Kidney glomerular epithelial cell (primary cell): ENCODE measurements at regions not wholly inside any gene's neighbourhood (a gene's known extent, or its start where the extent isn't known, plus 50 kb on each side); places are given as distances from the start of the nearest gene placed in this dataset.

Source experiments
- DNase-seq: peaks from one replicate; lab custom pipeline; 2025; lab: John Stamatoyannopoulos, UW

DNA sequence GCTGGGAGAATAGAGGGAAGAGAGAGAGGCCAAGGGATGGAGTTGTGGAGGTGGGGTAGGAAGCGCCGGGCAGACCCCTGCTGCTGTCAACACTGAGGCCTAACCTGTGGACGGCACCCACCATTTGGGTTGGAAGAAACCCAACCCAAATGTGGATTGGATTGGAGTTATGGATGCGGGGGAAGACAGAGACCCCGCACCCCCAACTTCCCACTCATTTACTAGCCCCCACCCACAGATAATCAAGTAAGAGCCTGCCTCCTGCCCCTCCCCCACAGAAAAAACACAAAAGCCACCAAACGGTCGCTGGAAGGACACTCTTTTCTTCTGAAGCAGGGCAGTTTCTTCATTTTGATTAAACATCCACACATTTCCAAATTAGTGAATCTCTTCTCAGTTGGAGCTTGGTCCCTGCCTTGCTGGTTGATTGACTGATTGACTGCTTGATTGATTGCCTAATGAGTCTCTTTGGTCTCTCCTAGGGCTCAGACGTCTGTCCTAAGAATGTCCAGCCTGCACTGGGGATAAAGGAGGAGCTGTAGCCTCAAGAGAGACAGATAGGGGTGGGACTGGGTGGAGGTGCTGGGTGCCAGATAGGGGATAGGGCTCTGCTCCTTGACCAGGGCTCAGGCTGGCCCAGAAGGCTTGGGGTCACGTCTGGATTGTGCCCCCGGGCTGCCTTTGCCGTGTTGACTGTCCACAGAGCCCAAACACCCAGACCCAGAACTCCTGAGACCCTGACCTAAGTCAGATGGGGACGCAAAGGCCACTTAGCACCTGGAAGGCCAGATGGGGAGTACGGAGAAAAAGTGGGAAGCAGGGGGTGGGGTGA, 74.9 kb upstream of the FOXP4 start:
- DNase-seq: no peak

DNA sequence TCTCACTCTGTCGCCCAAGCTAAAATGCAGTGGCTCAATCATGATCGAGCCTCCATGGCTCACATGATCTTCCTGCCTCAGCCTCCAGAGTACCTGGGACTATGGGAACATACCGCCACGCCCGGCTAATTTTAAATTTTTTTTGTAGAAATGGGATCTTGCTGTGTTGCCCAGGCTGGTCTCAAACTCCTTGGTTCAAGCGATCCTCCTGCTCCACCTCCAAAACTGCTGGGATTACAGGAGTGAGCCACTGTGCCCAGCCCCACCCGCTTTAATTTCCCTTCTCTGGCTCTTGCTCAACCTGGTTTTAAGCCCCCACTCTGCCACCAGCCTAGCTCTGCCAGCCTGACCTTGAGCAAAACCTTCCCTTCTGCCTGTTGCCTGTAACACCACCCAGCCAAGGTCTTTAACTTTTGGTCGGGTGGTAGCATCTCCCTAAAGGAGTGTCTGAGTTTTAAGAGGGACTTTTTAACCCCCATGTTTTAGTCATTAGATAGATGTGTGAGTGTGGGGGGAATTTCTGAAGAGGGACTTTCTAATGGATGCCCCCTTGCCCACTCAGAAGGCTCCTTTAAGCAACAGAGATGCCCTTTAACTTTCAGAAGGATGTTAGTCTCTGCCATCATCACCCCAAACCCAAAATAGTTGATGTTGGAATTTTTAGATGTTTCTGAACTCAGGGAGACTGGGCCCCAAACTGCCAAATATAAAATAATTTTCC, 71.8 kb upstream of the FOXP4 start:
- no peak for DNase-seq

DNA sequence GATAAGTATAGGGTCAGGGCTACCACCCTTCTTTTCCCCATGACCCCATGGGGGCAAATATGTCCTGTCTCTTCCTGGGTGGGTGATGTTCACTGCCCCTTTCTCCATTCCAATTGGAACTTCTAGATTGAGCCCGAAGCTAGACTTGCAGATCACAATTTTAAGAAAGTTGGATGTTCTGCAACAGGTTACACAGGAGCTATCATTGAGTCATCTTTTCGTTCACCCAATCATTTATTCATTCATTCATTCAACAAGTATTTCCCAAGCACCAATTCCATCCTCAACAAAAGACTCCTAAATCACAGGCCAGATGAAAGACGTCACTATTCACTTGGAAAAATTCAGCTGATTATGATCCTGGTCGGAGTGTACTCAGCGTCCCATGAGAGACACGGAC, 71.0 kb upstream of the FOXP4 start:
- DNase-seq: no peak

DNA sequence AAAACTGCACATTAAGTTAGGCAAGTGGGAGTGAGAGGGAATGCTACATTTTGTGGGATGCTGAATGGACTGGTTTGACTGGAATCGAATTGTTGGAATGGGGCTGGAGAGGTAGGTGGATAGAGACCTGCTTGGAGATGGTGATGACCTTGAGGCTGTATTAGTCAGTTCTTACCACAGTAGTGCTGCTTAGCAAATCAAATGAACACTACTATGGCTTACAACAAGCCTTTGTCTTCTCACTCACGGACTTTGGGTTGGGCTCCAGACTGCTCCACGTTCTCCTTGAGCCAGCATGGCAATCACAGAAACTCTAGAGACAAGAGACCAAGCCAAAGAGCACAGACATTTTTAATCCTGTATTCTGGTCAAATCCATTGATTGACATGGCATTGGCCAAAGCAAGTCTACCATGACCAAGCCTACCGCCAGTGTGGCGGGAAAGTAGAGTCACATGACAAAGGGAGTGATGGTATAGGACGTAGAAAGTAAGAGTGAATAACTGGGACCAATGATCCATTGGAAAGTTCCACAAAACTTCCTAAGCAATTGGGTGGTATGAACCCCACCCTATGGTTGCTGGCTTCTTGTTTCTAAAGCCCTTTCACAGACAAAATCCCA, 70.3 kb upstream of the FOXP4 start:
- DNase-seq: no peak

DNA sequence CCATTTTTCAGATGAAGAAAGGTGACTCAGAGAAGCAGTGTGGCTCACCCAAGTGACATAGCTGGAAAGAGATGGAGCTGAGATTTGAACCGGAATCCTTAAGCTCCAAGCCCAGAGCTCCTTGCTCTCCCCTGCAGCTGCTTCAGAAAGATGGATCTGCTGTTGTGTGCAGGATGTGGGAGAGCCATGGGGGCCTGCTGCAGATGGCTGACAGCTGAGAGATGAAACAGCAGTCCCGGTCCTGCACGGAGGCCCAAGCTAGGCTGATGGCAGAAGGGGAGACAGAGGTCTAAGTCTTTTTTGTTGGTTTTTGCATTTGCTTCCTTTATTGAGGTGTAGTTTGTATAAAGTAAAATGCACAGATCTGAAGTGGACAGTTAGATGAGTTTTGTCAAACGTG, 69.8 kb upstream of the FOXP4 start:
- DNase-seq: no peak

DNA sequence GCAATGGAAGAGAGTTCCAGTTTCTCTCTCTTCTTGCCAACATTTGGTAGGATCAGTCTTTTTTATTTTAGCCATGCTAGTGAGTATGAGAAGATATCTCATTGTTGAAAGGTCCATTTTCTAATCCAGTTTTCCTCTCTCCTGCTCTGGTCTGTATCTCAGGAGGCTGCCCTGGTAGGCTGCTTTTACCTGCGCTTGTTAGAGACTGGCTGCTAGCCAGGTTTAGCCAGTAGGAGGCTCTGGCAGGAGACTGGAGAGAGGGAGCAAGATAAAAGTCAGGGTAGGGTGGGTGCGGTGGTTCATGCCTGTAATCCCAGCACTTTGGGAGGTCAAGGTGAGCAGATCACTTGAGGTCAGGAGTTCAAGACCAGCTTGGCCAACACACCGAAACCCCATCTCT, 68.6 kb upstream of the FOXP4 start:
- no peak for DNase-seq

DNA sequence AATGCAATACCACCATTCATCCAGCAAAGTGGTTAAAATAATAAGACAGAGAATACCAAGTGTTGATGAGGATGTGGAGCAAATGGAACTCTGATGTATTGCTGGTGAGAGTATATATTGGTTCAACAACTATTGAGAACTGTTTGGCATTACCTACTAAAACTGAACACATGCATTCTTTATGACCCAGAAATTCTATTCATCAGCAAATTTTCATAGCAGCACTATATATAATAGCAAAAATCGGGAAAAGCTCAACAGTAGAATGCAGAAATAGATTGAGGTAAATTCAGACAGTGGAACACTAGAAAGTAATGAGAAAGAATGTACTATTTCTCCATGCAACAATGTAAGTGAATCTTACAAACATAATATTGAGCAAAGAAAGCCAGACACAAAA, 62.2 kb upstream of the FOXP4 start:
- DNase-seq: no peak

DNA sequence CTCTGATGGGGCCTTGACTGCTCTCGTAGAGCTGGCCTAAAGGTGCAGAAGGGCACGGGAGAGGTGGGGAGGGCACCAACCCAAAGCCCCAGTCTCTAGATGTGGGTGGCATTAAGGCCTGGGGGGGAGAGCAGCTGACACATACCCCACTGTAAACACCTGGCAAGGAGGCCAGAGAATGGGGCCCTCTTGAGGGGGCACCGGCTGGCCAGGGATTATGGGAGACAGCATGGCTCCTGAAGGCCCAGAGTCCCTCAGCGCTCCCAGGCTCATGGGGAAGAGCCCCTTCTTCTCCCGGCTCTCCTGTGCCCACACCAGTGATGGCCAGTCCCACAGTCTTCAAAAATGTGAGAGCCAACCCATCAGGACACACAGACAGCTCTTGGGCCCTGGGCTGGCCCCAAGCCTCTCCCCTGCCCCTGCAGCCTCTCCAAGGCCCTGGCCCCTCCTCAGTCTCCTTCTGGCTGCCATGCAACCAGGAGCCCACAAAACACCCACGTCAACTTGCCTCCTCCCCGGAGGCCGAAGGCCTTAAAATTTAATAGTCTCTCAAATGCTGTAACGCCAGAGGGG, 58.2 kb upstream of the FOXP4 start:
- DNase-seq: no peak

DNA sequence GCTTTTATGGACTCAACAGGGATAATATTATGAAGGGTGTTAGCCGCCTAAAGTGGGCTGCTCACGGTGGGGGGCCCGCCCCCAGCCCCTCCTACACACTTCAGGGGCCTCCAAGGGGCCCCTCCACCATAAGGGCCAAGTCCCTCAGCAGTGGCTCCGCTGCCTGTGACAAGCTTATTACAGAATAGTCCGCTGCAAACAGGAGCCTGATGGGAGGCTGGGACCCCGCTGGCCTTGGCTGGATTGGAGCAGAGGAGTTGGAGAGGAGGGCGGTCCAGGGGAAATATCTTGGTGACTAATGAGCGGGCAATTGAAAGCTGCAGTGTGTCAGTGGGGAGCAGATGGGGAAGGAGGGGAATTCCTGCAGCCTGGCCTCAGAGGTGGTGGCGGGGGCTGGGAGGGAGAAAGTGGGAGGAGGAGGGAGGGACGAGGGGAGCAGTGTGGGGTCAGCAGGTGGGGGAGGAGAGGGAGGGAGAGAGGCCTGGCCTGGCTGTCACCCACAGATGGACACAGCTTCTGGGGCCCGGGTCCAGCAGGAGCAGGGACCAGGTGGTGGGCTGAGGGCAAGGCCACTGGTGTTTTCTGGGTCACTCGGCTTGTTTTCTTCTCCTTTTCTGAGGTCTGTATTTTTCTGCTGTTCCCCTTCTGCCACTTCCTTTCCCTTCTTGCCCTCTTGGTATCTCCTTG, 57.6 kb upstream of the FOXP4 start:
- DNase-seq: peak; percentile 88

DNA sequence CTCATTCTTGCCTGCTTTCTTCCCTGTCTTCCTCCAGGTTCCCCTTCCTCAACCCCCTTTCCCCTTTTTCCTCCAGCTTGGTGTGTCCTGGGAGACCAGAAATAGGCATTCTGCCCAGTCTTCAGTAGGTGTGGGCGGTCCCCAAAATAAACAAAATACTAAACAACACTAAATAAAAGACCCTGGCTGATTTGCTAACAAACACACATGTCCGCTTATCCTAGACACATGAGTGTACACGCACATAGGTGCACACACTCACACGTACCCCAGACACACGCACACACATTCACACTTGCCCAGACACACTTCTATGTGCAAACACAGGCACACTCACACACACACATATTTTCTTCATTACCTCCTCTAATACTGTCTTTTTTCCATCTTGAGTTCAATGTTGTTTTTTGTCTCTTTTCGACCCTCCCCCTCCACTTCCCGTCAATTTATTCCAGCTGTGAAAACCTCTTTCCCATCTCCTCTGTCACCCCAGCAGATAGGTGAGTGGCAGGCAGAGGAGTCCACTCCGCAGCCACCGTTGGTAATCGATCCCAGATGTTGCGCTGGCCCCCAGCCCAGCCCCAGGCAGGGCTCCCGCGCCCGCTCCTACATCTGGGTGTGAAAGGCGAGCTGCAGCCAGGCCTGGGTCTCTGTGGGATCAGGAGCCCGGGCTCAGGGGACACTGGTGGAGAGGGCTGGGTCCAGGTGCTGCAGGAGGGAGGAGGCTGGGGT, 56.9 kb upstream of the FOXP4 start:
- no peak for DNase-seq

DNA sequence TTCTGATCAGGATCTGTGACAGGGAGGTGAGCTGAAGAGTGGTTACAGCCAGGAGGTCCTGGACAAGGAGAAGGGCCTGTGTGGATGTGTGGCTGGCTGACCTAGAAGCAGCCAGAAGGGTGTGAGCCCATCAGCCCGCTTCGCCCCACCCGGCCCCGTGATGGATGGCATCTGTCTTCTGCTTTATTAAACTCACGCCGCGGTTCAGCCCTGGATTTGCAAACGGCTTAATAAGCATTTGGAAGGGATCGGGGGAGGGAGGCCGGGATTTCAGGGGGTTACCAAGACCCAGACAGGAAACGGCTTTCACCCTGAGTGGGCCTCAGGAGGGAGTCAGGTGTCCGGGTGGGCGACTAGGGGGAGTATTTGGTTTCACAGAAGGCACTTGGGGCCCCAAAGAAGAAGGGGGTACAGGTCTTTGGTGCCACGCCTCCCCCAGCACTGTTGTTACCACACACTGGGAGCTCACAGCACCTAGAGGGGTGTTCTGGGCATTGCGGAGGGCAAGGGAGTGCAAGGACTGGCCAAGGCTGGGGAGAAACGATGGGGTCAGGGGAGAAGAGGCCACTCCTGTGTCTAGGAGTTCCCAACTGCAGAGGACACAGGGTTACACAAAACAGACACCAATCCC, 53.8 kb upstream of the FOXP4 start:
- DNase-seq: no peak

DNA sequence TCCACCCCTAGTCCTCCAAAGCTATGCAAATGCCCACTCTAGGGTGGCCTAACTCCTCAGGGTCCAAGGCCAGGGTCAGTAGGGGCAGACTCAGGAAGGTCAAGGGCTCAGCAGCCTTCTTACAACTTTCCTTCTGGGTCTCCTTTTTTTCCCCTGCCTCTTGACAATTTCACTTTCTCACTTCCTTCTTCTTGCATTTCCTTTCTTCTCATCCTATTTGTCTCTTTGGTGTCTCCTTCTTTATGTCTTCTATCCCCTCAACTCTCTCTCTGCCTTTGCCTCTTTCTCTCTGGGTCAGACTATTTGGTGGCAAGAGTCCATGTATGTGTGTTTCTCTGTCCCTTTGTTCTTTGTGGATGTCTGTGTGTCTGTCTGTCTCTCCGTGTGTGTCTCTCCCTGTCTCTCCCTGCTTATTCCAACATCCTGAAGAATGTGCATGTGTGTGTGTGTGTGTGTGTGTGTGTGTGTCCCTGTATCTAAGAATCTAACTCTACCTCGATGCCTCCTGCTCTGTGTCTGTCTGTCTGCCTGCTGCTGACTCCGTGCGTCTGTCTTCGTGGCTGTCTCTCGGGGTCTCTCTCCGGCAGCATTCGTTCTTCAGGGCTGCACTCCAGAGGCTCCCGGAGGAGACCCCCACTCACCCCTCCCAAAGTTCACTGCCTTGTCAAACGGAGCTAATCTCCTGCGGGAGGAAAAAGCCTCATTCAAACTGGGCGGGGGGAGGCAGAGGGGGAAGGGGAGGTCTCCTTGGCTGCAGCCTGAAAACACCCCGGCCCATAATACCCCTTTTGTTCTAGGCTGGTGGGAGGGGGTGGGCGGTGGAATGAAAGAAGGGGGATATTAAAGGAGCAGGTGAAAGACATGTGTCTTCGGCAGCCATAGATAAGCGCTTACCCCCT, 51.7 kb upstream of the FOXP4 start:
- DNase-seq: no peak
